SH-SY5Y (cell line): ENCODE measurements at regions not wholly inside any gene's neighbourhood (a gene's known extent, or its start where the extent isn't known, plus 50 kb on each side); places are given as distances from the start of the nearest gene placed in this dataset.

Source experiments
- GATA2 ChIP-seq: IDR thresholded peaks from 2 replicates; pipeline ENCODE4 v1.6.1; 2011; ENCODE audit warnings: mild to moderate bottlenecking, low read depth, low read length
- GATA3 ChIP-seq: IDR thresholded peaks from 2 replicates; pipeline ENCODE4 v1.6.1; 2011; ENCODE audit warnings: low read depth, mild to moderate bottlenecking, low read length, moderate library complexity

DNA sequence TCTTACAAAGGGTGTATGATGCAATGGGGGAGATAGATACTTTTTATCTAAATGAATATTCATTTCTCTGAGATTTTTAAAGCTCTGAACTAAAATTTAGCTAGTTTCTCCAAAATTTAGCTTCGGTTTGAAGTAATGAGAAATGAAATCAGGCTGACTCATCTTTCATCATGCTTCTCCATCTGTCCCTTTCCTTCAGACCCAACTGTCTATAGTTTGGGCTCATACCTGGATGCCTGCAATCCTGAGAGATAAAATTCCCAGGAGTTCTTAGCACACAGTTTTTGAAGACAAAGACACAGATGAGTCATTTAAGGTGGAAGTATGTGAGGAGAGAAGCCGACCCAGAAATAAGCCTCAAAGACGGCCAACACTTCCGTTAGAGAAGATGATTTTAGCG is 336.4 kb upstream of the CDH20 start:
- TF ChIP-seq GATA2 = no peak
- no peak for TF ChIP-seq GATA3
